IMR-90 (cell line): ENCODE measurements at regions not wholly inside any gene's neighbourhood (a gene's known extent, or its start where the extent isn't known, plus 50 kb on each side); places are given as distances from the start of the nearest gene placed in this dataset.

Experiments used
- ATAC-seq: fragments of 200-7000 bp; cut with Tn5 transposase; 2 replicates; pipeline ENCODE4 v1.9.1; 2020; ENCODE audit warnings: low read depth, mild to moderate bottlenecking, moderate library complexity
- BruUV-seq: library from RNA; stranded (reverse); fragments of 400-500 nt; replicated peaks from 2 replicates; lab custom pipeline; 2021; lab: Mats Ljungman, UMichigan
- CTCF ChIA-PET: fragments of 300-600 bp; formaldehyde crosslinking; extraction: SDS; loops from one replicate; lab custom pipeline; 2021; ENCODE audit warnings: antibody characterized with exemption; lab: Yijun Ruan, JAX
- POLR2A ChIA-PET: fragments of 300-600 bp; sonication (Branson Sonifier 250); formaldehyde crosslinking; loops from one replicate; lab custom pipeline; 2022; ENCODE audit warnings: antibody characterized with exemption; ENCODE audit not compliant: unreplicated experiment; lab: Charles Lee
- DNase-seq: peaks from one replicate; pipeline ENCODE4 v3.0.0; 2013
- H2AFZ ChIP-seq: replicated peaks from 2 replicates; pipeline ENCODE3; 2013; ENCODE audit warnings: low read length, mild to moderate bottlenecking; ENCODE audit not compliant: poor library complexity
- H2AK5ac ChIP-seq: 2 replicates; pipeline ENCODE4 v1.6.1; 2013; ENCODE audit warnings: low read depth, low read length, inconsistent platforms
- H2AK9ac ChIP-seq: replicated peaks from 2 replicates; pipeline ENCODE3; 2013; ENCODE audit warnings: mild to moderate bottlenecking, low read depth, low read length, moderate library complexity; ENCODE audit not compliant: poor library complexity
- H2BK120ac ChIP-seq: 2 replicates; pipeline ENCODE4 v1.6.1; 2013; ENCODE audit warnings: low read depth, low read length, inconsistent platforms
- H2BK15ac ChIP-seq: 3 replicates; pipeline ENCODE4 v1.6.1; 2013; ENCODE audit warnings: low read depth, low read length, inconsistent platforms
- H2BK20ac ChIP-seq: 2 replicates; pipeline ENCODE4 v1.6.1; 2013; ENCODE audit warnings: low read depth, mild to moderate bottlenecking, inconsistent platforms, low read length, moderate library complexity
- H2BK5ac ChIP-seq: 2 replicates; pipeline ENCODE4 v1.6.1; 2013; ENCODE audit warnings: mild to moderate bottlenecking, low read depth, low read length, inconsistent platforms; ENCODE audit not compliant: poor library complexity, severe bottlenecking
- H3K14ac ChIP-seq: replicated peaks from 2 replicates; pipeline ENCODE4 v1.6.1; 2013; ENCODE audit warnings: low read depth, low read length, inconsistent platforms
- H3K18ac ChIP-seq: 2 replicates; pipeline ENCODE4 v1.6.1; 2013; ENCODE audit warnings: low read depth, low read length, control low read depth
- H3K23ac ChIP-seq: 2 replicates; pipeline ENCODE4 v1.6.1; 2013; ENCODE audit warnings: low read depth, low read length, inconsistent platforms
- H3K27ac ChIP-seq: 2 replicates; pipeline ENCODE4 v1.5.1; 2013; ENCODE audit warnings: mild to moderate bottlenecking, control low read depth, low read length; ENCODE audit not compliant: insufficient read depth
- H3K27me3 ChIP-seq: 2 replicates; pipeline ENCODE4 v1.6.1; 2013; ENCODE audit warnings: low read length; ENCODE audit not compliant: control insufficient read depth, insufficient read depth
- H3K36me3 ChIP-seq: 2 replicates; pipeline ENCODE4 v1.6.1; 2013; ENCODE audit warnings: low read length, mixed read lengths; ENCODE audit not compliant: control insufficient read depth, insufficient read depth
- H3K4ac ChIP-seq: 2 replicates; pipeline ENCODE4 v1.6.1; 2013; ENCODE audit warnings: low read depth, low read length, inconsistent platforms
- H3K4me1 ChIP-seq: 2 replicates; pipeline ENCODE4 v1.6.1; 2013; ENCODE audit warnings: low read length, mixed read lengths; ENCODE audit not compliant: control insufficient read depth, insufficient read depth
- H3K4me2 ChIP-seq: 2 replicates; pipeline ENCODE4 v1.6.1; 2013; ENCODE audit warnings: low read depth, mild to moderate bottlenecking, control low read depth, low read length, moderate library complexity
- H3K4me3 ChIP-seq: 2 replicates; pipeline ENCODE4 v1.5.1; 2013; ENCODE audit warnings: low read depth, mild to moderate bottlenecking, control low read depth, low read length, moderate library complexity; ENCODE audit not compliant: insufficient read depth
- H3K56ac ChIP-seq: 2 replicates; pipeline ENCODE4 v1.6.1; 2013; ENCODE audit warnings: low read length, inconsistent platforms; ENCODE audit not compliant: insufficient read depth; ENCODE audit errors: extremely low read depth
- H3K79me1 ChIP-seq, 2 experiments: 2 replicates each; pipeline ENCODE4 v1.6.1; 2013; ENCODE audit warnings: low read length in 2 of 2, inconsistent platforms in 1 of 2, low read depth in 1 of 2
- H3K9ac ChIP-seq: 2 replicates; pipeline ENCODE4 v1.6.1; 2013; ENCODE audit warnings: low read depth, low read length, control low read depth
- H3K9me1 ChIP-seq: 2 replicates; pipeline ENCODE4 v1.6.1; 2013; ENCODE audit warnings: low read length, inconsistent platforms; ENCODE audit not compliant: insufficient read depth
- H3K9me3 ChIP-seq: 2 replicates; pipeline ENCODE4 v1.6.1; 2013; ENCODE audit warnings: low read length; ENCODE audit not compliant: control insufficient read depth, insufficient read depth
- H4K20me1 ChIP-seq: 2 replicates; pipeline ENCODE4 v1.6.1; 2013; ENCODE audit warnings: low read length, inconsistent platforms; ENCODE audit not compliant: insufficient read depth
- H4K5ac ChIP-seq: 2 replicates; pipeline ENCODE4 v1.6.1; 2013; ENCODE audit warnings: mild to moderate bottlenecking, low read depth, low read length, control low read depth
- H4K8ac ChIP-seq, 2 experiments: 2 replicates each; pipeline ENCODE4 v1.6.1; 2013; ENCODE audit warnings: low read depth in 2 of 2, low read length in 2 of 2, control low read depth in 1 of 2, inconsistent platforms in 1 of 2
- H4K91ac ChIP-seq: 2 replicates; pipeline ENCODE4 v1.6.1; 2013; ENCODE audit warnings: low read depth, low read length, inconsistent platforms; ENCODE audit not compliant: insufficient read depth
- CEBPB ChIP-seq: IDR thresholded peaks from 2 replicates; pipeline ENCODE4 v1.6.1; 2012; ENCODE audit warnings: low read depth, low read length, improper control_type of control experiment
- RFX5 ChIP-seq: IDR thresholded peaks from 2 replicates; pipeline ENCODE4 v1.8.0; 2012; ENCODE audit warnings: low read depth, mild to moderate bottlenecking, low read length, moderate library complexity
- WGBS, 2 experiments: methylation state at CpG; one replicate each; pipeline versions ENCODE4 v1.1.5 to v1.1.7; 2013; ENCODE audit warnings: missing lambda C conversion rate in 2 of 2; ENCODE audit not compliant: insufficient read length in 1 of 2; ENCODE audit errors: extremely low coverage in 2 of 2; 5-methylcytosine and 5-hydroxymethylcytosine counted together
- dilution Hi-C: fragments of 300-500 bp; cut with HindIII; formaldehyde crosslinking; loops from one replicate; pipeline ENCODE4 v1.14.3; 2018; ENCODE audit warnings: low sequenced_read_pairs; ENCODE audit not compliant: unreplicated experiment
- in situ Hi-C: fragments of 300-500 bp; cut with MboI; formaldehyde crosslinking; loops from 3 replicates; pipeline ENCODE4 v1.14.3; 2019; ENCODE audit warnings: low sequenced_read_pairs, inconsistent platforms, mixed read lengths
- intact Hi-C: fragments of 100-400 bp; cut with micrococcal nuclease; formaldehyde crosslinking; loops from 2 replicates; pipeline ENCODE4 v1.10.0; 2022

DNA sequence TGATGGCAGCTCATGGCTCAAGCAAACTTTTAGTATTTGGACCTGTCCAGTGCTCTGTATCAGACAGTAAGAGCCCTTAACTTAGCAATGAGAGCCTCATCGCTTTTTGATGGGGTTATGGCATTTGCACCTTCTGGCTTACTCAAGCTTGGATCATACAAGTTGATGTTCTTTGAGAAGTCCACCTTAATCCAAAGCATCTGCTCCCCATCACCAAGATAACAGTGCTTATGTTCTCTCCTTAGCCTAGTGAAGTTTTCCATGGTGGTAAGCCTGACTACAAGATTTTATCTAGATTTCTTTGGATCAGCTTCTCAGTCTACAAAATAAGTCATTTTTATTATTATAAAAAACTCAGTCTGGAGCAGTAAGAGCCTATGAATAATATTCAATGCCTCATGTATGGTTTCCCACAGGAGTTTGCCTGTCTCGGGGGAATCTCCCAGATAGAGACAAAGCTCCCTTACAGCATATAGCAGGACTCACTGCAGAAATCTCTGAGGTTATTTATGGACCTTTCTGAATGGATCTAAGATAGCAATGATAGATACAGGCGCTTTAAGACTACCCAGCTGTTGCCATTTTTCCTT is 472.2 kb upstream of the LINC00305 start:
- H2AK9ac ChIP-seq, result no peak overlapping the region
- WGBS, 2 experiments, result no CpG with 5 or more reads among the region's 3 CpGs
- H4K20me1 ChIP-seq, result no peaks in the 10 kb centered on the region
- no peaks in the 10 kb centered on the region for H3K27me3 ChIP-seq
- no peaks in the 10 kb centered on the region for H3K79me1 ChIP-seq
- dilution Hi-C loops, result no loop called here
- H3K4me3 ChIP-seq, result no peak overlapping the region
- H3K23ac ChIP-seq, result no peak overlapping the region
- no peak overlapping the region for H3K9ac ChIP-seq
- no peak overlapping the region for H3K18ac ChIP-seq
- in situ Hi-C loops, result no loop called here
- H3K9me3 ChIP-seq, result peaks cover 13% of the 10 kb centered on the region
- intact Hi-C loops, result no loop called here
- BruUV-seq, result no TSS peak
- POLR2A ChIA-PET, result no interaction called here
- H2AFZ ChIP-seq, result no peak overlapping the region
- H3K14ac ChIP-seq, result no peak overlapping the region
- no peak for ATAC-seq
- no peaks in the 10 kb centered on the region for H3K36me3 ChIP-seq
- no peak overlapping the region for H3K56ac ChIP-seq
- H3K27ac ChIP-seq, result no peak overlapping the region
- no peak overlapping the region for H2AK5ac ChIP-seq
- no peak overlapping the region for H2BK120ac ChIP-seq
- H3K4ac ChIP-seq, result no peak overlapping the region
- no peak for DNase-seq
- no peak overlapping the region for H2BK5ac ChIP-seq
- CTCF ChIA-PET, result no interaction called here
- no peak overlapping the region for H2BK15ac ChIP-seq
- TF ChIP-seq RFX5 (no peak), CEBPB (no peak)
- H4K5ac ChIP-seq, result no peak overlapping the region
- no peak overlapping the region for H4K91ac ChIP-seq
- H2BK20ac ChIP-seq, result no peak overlapping the region
- no peak overlapping the region for H4K8ac ChIP-seq
- H3K9me1 ChIP-seq, result no peaks in the 10 kb centered on the region
- H3K4me1 ChIP-seq, result no peaks in the 10 kb centered on the region
- H3K4me2 ChIP-seq, result no peak overlapping the region
